Medulla oblongata (tissue), 1 donor: ENCODE measurements at regions not wholly inside any gene's neighbourhood (a gene's known extent, or its start where the extent isn't known, plus 50 kb on each side); places are given as distances from the start of the nearest gene placed in this dataset.

Experiments used
- DNase-seq: peaks from one replicate; pipeline ENCODE4 v3.0.0-alpha.2; 2015; ENCODE audit errors: extremely low spot score

DNA sequence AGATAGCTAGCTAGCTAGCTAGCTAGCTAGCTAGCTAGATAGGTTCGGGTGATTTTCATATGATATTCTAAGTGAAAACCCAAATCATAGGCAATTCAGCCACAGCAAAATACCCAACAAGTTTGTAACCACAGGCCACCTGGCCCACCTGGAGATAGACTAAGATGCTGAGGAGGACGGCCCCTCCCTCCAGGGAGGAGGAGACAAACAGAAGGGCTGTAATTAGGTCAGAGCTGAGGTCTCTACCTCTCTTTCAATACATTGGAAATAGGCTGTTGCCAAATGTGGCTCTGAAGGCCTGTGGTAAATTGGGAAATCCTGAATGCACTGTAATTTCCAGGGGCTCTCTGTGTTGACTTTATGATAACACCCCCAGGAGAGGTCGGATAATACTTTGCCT lies 382.2 kb downstream of the FGF9 start:
- no peak for DNase-seq

DNA sequence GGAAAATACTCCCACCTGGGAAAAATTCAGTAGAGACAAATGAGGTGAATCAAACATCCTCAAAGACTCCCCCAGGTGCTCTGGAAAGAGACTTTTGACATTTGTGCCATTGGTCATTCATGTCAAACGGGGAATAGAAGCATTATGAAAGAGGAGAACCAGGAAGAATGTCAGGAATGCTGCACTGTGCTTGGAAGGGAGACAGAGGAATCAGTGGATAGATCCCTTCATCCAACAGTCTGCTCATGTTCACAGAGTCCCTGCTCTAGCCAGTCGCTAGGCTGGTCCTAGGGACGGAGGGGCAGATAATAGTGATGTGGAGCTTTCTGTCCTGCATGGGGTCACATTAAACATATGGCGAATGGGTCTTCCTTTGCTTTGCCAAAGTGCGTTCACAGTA lies 384.4 kb downstream of the FGF9 start:
- no peak for DNase-seq

DNA sequence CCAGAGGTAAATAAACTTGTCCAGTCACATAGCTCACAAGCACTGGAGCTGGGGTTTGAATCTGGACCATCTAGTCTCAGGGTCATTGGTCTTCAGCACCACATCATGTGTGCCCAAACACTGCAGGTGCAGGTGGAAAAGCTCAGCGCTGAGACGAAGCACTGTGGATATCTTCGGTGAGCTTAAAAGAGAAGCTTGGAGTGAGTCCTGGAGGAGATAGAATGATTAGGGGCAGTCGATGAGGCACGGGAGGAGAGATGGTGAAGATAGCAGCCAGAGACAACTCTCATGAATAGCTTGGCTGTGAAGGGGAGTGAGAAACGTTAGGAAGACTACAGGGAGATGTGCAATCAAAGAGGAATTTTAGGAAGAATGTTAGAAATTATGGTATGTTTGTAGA lies 389.3 kb downstream of the FGF9 start:
- no peak for DNase-seq

DNA sequence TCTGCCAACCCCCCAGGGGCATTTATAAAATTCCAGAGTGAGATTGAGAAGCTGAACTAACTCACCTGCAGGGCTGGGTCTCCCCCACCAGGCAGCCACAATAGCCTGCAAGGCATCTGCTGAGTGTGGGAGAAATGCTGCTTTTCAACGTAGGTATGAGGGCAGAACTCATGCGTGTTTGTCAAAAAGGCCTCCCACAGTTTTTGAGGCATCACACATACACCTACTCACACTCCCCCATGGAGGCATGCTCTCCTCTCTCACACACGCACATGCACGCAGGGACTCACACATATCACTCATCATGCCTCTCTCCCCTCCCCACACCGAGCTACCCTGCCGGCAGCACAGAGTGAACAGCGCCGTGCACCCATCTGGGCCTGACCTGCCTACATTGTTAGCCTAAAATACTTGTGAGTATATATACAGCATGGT lies 390.5 kb downstream of the FGF9 start:
- DNase-seq, result no peak

DNA sequence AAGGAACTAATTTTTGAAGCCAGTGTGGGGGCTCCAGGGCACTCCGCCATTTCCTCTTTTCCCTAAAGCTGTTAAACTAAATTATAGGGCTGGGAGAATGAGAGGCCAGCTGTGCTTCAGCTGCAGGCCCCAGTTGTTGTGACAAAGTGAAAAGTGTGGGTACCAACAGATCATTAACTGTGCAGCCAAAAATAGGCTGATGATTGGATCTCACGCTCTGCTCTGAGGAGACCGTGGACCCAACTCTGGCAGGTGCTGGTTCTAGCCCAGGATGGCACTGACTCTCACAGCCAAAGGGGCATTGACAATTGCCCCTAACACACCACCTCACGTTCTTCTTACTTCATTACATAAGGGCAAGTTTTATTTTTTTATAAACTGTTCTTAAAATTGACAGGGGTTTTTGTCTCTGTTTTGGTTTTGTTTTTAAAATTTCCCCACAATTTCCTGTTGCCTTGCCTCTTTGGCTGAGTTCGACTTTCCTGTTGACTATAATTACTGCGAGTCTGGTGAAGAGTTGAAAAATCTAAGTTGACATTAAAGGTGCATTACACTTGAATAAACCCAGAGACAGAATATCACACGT lies 391.0 kb downstream of the FGF9 start:
- no peak for DNase-seq

DNA sequence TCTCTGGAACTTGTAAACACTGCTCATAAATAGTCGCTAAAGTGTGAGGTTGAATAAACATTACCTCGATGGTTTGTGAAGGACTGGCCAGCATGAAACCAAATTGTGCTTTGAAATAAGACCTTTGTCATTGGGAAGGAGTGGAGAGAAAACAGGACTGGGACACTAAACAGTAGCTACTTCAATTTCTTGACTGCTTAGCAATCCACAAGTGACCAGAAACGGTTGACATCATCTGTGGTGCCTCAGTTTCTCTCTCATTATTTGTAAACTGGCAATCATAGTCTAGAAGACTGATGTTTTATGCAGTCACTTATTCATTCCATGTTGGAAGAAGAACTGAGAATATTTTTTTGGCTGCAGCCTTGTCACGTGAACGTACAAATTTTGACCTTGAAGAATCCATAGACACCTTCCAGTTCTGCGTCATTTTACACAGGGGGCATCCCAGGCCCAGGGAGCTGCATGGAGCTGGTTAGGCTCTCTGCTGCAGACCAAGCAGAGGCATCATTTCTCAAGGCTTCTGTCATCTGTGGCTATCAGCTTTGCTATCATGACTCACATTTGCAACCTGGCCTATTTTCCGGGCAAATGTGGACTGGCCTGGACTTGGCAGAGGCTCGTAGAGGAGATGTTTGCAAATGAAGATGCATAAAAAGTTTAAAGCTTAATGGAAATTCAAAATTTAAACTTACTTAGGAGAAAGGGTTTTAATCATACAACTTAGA lies 391.8 kb downstream of the FGF9 start:
- no peak for DNase-seq

DNA sequence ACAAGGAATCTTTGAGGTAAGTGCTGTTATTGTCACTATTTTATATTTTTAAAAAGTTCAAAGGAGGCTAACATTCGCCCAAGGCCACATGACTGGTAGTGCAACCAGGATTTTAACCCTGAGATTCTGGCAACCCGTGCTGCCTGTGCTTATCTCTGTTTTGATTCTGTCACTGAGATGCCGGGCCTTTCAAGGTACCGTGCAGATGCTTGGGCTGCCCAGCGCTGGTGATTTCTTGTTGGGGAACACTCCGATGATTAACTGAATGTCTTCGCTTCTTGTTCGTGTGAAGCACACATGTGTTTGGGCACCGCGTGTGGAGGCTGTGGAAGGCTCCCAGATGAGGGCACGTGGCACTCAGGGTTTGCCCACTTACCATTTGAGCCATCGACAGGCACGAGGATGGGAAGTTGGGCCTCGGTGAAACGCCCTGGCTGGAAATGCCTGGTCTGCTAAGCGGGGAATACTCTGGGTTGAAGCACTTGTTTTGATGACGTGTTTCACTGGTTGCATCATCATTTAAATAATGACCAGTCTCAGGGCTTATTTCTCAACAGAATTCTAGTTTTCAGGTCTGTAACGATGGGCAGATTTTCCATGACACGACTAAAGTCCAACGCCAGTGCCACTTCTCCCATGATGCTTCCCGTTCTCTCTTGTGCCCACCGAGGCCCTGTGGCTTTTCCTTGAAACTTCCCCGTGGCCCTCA lies 392.7 kb downstream of the FGF9 start:
- no peak for DNase-seq

DNA sequence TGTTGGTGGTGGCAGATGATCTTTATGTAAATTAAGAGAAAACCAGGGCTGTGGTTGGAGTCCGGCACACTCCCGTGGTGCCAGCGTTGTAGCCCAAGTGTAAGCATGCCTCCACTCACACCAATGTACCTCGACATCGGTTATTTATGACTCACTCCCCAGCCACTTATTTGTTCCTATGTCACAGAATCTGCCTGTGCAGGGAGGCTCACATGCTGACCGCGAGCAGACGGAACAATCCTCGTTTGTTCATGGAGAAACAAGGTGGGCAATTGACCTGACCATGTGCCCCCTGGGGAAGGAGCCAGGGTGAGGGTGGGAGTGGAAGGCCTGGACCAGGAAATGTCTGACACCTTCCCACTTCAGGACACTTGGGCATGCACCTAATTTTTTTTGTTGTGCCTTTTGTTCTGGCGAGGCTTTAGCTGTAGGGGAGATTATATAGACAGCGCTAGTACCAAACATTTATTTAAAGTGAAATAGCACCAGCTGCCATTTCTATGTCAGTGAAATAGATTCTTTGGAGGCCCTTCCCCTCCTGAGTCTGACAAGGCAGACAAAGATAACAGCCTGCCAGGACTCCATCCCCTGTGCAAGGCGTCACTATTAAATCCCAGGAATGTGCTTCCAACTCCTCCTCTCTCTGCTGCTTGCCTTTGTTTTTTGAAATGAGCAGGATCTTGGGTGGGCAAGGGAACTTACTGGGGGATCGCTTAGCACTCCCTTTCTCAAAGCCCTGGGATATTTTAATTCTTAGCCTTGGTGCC lies 394.2 kb downstream of the FGF9 start:
- DNase-seq, result no peak

DNA sequence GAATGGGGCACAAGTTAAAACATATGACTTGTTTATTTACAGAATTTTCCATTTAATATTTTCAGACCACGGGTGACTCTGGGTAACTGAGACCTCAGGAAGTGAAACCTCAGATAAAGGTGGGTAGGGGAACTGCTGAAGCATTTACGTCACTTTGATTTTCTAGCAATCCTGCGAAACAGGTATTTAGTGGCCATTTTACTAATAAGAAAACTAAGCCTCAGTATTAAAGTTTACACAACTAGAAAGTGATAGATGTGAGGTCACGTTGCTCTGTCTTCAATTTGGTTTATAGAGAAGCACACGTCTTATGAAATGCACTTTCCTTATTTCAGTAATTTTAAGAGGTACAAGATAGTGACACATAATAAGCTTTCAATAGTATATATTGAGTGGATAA lies 402.8 kb downstream of the FGF9 start:
- no peak for DNase-seq

DNA sequence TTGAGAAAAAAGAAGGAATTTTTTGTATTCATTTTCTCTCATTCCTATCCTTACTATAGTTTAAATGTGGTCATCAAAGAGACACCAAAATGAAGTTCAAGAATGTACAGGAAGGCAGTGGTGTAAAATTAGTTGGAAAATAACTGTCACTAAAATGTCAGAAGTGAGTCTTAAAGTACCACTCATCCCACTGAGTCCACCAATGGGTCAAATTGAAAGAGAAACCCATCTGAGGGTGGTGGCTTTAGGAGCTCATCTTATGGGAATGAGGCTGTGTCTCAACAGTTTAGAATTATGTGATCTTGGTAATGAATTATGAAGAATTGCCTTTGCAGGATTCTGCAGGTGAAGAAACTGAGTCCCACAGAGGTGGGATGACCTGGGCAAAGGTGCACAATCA lies 403.5 kb downstream of the FGF9 start:
- no peak for DNase-seq

DNA sequence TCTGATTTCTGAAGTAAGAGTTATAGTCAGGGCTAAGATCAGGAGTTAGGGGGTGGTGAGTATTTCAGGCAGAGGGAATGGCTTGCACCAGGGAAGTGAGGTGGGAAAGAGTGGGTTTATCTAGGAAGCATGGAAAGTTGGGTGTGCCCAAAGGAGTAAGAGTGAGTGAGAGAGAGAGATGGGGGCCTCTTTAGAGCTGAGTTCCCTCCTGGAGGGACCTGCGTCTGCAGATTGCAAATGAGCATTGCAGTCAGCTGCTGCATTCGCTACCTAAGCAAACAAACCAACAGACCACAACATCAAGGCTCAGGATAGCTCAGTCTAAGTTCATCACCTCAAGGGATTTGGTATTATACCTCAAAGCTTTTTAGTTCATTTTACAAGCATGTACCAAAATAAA lies 405.8 kb downstream of the FGF9 start:
- no peak for DNase-seq

DNA sequence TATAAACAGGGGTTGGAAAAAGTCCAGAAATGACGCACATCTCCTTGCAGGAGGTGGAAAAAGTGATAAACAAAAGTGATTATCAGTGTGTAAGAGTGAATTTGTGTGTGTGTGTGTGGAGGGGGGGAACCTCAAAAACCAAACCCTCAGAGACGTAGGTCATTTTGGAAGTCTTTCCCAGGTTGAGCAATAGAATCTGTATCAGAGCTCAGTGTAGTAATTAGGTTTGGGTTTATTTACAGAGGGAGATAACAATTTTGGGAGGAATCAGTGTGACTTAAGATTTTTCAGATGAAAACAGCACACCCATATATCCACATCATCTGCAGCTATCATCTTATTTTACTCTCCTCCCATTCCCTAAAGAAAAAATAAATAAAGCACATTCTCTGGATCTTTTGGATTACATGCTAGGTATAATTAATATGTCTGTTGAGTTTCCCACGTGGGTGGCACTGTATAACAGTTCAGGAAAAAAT lies 406.4 kb downstream of the FGF9 start:
- DNase-seq, result no peak

DNA sequence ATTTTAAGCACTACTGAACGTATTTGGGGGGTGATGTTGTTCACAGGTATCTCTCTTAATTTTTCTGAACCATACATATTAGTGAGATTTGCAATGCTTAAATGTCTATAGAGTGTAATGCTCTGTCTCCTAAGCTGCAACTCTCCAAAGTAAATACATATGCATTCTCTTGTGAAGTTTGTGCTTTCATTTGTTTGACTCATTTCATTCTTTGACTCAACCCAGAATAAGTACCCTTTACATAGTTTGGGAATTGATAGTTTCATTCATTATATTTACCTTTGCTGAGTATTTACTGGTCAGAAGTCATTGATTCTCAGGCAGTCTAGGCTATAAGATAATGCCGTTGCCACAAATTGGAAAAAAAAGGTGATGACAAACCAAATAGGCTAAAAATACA lies 406.9 kb downstream of the FGF9 start:
- no peak for DNase-seq

DNA sequence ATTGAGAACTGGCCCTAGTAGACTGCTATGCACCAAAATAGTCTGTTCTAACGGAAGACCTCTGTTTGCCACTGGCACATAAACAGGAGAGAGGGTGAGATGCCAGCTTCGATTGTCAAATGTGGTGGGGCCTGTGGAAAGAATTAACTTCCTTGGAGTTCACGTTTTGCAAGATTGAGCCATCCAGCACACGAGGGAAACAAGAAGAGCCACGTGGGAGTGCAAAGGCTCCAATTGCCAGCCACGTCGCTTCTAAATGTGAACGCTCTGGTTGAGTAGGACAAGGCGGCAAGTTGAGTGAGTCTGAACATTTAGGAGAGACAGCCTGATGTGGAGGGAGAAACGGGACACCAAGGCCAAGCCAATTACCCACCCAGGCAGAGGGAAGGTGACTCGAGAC lies 409.1 kb downstream of the FGF9 start:
- no peak for DNase-seq

DNA sequence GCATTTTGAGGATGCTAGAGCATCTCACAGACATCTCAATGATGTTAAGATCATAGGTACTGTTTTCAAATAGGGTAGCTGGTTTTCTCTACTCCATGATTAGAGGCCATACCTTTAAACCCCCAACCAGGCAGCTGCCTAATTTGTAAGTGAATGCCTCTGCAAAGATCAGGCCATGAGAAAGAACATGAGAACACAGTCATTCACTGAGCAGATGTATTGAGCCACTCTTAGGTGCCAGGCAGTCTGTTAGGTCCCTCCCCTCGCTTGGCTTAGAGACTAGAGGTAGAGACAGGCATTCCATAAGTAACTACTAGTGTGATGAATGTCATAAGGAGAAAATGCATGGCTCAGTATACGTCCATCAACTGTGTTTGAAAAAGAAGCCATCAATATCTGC lies 410.0 kb downstream of the FGF9 start:
- no peak for DNase-seq

DNA sequence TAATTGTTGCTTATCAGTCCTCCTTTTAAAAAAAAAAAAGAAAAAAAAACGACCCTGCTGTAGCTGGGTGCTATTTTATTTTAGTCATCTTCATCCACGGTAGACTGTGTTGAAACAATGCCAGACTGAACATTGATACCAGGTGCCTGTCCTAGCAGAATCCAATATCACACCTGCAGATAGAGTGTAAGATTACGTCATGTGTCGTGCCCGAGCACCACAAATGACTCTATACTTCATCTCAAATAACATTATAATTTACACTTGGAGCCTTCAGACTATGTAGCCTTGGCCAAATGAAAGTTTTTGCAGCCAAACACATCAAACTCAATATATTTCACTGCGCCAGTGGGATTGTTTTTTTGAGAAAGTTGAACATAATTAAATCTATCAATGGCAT lies 410.6 kb downstream of the FGF9 start:
- no peak for DNase-seq

DNA sequence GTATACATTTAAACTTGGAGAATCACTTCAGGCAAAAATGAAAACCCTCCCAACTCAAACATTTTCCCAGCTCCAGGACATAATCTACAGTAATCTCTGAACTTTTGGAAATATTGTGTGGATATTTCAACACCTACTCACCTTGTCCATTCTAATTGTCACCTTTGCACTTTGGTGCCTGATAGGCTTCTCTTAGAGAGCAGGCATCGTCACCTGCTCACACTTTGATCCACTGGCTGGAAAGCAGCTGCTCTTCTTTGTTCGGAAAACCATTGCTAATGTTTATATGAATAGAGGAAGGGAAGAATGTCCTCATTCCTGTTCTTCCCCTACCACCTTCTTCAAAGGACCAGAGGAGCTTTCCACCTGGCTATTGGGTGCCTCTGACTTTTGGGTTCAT lies 411.2 kb downstream of the FGF9 start:
- no peak for DNase-seq

DNA sequence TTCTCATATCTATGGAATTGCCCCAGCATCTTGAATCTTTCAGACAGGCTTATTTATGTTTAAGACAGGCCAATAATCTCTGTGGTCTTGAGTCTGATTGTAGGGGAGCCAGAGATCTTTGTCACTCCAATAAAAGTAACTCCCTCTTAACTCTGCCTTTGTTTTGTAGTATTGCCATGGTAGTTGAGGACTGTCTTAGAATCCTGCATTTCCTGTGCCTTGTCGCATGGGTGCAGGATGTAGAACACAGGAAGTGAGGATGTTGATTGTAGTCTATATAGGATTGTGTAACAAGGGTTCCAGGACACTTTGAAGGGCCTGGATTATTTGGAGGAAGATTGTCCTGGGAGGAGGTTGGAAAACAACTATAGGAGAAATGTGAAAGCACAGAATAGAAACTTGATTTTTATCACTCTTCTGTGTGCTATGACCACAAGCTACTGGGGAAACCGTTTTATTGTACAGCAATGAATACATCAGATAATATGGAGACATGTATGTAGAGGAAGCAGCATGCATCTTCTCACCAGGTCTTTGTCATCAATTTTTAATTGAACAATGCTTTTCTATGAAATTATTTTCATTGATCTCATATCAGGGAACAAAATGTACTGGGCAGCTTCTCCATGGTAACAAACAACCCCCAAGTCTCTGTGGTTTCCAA lies 411.7 kb downstream of the FGF9 start:
- no peak for DNase-seq

DNA sequence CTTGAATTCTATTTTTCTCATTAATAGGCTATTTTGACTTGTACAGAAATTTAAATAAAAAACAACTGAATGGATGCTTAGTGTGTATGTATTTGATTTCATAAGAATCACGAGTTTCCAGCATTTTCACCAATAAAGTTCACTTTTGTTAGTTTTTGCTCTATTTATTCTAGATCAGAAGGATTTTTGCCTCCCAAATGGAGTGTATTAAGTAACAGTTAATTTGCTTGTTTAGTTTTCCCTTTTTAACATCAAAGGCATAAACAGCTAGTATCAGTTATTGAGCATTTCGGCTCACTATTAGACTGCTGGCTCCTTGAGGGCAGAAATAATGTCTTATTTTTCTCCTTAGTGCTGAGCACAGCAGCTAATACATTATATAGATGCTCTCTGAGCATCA lies 414.1 kb downstream of the FGF9 start:
- no peak for DNase-seq

DNA sequence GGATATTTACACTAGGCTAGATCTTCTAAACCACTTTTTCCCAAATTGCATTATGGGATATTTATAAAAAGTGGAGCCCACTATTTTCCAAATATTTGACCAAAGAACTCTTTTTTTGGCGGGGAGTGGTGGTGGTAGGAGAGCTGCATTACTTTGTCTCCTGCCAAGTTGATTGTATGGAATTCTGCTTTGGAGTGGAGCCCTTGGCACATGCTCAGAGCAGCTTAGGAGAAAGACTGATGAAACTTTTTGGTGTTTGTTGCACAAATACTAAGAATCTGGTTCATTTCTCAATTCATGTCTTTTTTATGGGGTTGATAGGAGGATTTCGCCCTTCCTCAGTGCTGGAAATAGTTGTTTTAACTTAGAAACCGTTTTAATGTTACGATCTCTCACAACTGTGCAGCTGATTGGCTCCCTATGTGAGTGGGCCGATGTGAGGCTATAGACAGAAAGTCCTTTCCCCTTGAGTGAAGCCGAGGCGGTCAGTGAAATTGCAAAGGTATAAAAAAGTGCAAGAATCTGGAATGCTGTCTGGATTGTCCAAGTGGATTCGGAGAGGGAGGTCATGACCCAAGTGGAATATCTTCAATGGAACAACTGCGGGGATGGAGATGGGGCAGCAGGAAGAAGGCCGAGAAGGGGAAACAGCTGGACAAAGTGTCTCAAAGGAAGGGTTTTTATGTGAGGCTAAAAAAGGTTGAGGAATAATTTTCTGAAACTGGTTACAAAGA lies 415.9 kb downstream of the FGF9 start:
- DNase-seq, result no peak

DNA sequence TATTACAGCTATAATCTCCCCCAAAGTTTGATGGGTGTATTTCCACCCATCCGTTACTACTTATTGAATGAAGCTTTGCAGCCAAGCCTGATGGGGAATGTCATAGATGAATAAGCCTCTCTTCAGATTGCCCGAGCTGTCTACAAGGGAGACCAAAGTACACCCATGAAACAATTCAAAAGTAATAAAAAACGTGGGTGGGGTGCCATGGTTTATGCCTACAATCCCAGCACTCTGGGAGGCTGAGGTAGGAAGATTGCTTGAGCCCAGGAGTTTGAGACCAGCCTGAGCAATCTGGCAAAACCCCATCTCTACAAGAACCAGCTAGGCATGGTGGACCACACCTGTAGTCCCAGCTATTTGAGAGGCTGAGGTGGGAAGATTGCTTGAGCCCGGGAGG lies 419.2 kb downstream of the FGF9 start:
- DNase-seq, result no peak
